Astrocyte of the spinal cord (primary cell): ENCODE measurements at regions not wholly inside any gene's neighbourhood (a gene's known extent, or its start where the extent isn't known, plus 50 kb on each side); places are given as distances from the start of the nearest gene placed in this dataset.

ENCODE experiments used
- DNase-seq: peaks from one replicate; pipeline ENCODE4 v3.0.0; 2011; ENCODE audit warnings: low read depth, low spot score
- H3K4me3 ChIP-seq: 2 replicates; pipeline ENCODE4 v1.5.1; 2011; ENCODE audit warnings: low read depth, mild to moderate bottlenecking, low read length, moderate library complexity
- in situ Hi-C: cut with HindIII; loops from 2 replicates; pipeline ENCODE4 v1.10.0; 2017; ENCODE audit warnings: low sequenced_read_pairs
- TF ChIP-seq, protein P1 (sequence below): IDR thresholded peaks from 2 replicates; pipeline ENCODE4 v1.5.1; 2012; ENCODE audit warnings: low read depth, mild to moderate bottlenecking, low read length, inconsistent platforms

DNA sequence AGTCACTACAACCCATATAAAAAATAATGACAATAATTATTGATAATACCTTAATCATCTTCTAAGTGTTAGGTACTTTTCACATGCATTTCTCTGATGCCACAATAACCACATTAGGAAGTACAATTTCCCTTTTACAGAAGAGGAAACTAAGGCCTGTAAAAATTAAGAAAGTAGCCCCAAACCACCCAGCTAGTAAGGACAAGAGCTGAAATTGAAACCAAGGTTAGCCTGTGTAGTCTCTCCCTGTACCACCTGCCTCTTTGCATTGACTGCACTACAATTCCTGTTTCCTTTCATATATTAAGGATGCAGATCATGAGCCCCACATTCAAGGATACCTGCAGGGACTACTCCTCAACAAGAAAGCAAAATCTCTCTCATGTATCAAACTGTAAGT is 288.8 kb downstream of the GPATCH2 start:
- in situ Hi-C loops = no loop called here
- no peak for DNase-seq
- TF ChIP-seq, protein P1, sequence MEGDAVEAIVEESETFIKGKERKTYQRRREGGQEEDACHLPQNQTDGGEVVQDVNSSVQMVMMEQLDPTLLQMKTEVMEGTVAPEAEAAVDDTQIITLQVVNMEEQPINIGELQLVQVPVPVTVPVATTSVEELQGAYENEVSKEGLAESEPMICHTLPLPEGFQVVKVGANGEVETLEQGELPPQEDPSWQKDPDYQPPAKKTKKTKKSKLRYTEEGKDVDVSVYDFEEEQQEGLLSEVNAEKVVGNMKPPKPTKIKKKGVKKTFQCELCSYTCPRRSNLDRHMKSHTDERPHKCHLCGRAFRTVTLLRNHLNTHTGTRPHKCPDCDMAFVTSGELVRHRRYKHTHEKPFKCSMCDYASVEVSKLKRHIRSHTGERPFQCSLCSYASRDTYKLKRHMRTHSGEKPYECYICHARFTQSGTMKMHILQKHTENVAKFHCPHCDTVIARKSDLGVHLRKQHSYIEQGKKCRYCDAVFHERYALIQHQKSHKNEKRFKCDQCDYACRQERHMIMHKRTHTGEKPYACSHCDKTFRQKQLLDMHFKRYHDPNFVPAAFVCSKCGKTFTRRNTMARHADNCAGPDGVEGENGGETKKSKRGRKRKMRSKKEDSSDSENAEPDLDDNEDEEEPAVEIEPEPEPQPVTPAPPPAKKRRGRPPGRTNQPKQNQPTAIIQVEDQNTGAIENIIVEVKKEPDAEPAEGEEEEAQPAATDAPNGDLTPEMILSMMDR = no peak
- no peak overlapping the region for H3K4me3 ChIP-seq

DNA sequence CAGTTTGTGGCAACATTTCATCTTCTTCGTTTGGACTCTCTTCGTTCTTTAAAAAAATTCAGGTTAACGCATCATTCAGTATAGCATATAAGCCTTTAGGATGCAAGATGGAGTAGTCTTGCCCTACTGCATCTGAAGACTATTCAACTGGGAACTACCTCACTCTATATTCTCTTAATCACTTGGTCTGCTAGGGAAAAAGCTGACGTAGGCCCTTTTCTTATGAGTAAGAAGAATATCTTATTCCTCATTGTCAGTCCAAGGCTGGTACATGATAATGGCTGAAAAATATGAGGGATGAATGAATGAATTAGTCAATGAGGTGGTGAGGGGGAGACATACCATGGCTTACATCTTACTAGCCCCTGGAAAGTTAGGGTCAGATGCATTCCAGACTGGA is 294.2 kb downstream of the GPATCH2 start:
- H3K4me3 ChIP-seq = no peak overlapping the region
- DNase-seq = no peak
- in situ Hi-C loops = no loop called here
- TF ChIP-seq, protein P1 = no peak

- TF ChIP-seq, protein P1 = peak; percentile 70
- in situ Hi-C loops = no loop called here
- peak; percentile 6 for DNase-seq
- no peak overlapping the region for H3K4me3 ChIP-seq
Observed at GRCh38 chr1:217333939-217334338, 297.0 kb downstream of the GPATCH2 start.

GRCh38 chr1:217332431-217333065 is 298.3 kb downstream of the GPATCH2 start:
- TF ChIP-seq, protein P1 = no peak
- no peak for DNase-seq
- no peak overlapping the region for H3K4me3 ChIP-seq
- in situ Hi-C loops = no loop called here

DNA sequence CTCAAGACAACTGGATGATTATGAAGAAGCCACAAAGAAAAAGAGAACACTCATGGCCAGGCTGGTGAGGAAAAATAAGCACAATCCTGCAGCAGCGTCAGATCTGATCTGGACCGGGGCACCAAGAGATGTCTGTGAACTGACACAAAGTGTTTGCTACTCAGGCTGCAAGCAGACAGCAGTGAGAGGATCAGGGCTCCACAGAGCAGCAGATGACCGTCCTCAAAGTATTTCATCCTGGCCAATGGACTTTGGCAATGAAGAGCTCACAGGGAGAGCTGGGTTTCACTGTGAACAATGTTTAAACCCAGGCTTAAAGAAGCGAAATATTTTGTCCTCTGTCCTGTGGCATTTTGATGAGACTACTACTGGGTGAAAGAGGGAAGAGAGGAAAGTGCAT is 299.2 kb downstream of the GPATCH2 start:
- H3K4me3 ChIP-seq = no peak overlapping the region
- TF ChIP-seq, protein P1 = no peak
- no peak for DNase-seq
- in situ Hi-C loops = no loop called here

DNA sequence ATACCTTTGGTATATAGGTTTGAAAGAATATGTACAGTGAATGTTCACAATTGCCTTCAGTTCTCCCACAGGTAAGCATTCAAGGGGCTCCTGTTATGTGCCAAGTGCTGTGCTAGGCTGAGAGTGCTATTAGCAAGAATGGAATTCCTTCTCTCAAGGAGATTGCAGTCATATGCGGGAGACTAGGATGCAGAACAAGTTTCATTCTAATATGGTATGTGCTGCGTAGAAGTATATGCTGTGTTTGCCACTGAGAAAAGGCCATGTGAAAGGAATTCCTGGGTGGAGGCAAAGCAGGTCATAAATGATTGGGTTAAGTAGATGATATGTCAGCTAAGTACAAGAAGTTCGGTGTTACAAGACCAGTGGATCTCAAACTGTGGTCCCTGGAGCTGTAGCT is 303.0 kb downstream of the GPATCH2 start:
- H3K4me3 ChIP-seq = no peak overlapping the region
- in situ Hi-C loops = no loop called here
- no peak for DNase-seq
- TF ChIP-seq, protein P1 = no peak

GRCh38 chr1:217322834-217323233 is 308.1 kb downstream of the GPATCH2 start:
- TF ChIP-seq, protein P1 = no peak
- in situ Hi-C loops = no loop called here
- no peak overlapping the region for H3K4me3 ChIP-seq
- no peak for DNase-seq
